ENCODE measurements at regions not wholly inside any gene's neighbourhood (a gene's known extent, or its start where the extent isn't known, plus 50 kb on each side); places are given as distances from the start of the nearest gene placed in this dataset.

GRCh38 chr12:65764325-65764724, 60.0 kb upstream of the HMGA2 start:
- no peak for DNase-seq (ENCODE audit: low read depth in 2 of 3, low spot score in 2 of 3)

GRCh38 chr12:65765436-65765813, 58.9 kb upstream of the HMGA2 start:
- DNase-seq (ENCODE audit: low read depth in 2 of 3, low spot score in 2 of 3), result no peak

GRCh38 chr12:65769880-65770279, 54.4 kb upstream of the HMGA2 start:
- DNase-seq (ENCODE audit: low read depth in 2 of 3, low spot score in 2 of 3), result no peak

Measured in activated CD8-positive, alpha-beta memory T cell treated with anti-CD3 and anti-CD28 coated beads for 48 hours (primary cell).